Cardiac muscle cell (in vitro differentiated cells and primary cell): ENCODE measurements at regions not wholly inside any gene's neighbourhood (a gene's known extent, or its start where the extent isn't known, plus 50 kb on each side); places are given as distances from the start of the nearest gene placed in this dataset.

ENCODE experiments used
- DNase-seq, 2 donors: peaks; one replicate each; pipeline versions ENCODE4 v3.0.0 to v3.0.0-alpha.2; 2010 to 2017; ENCODE audit warnings: low read depth in 1 of 2, low spot score in 1 of 2
- H3K27ac ChIP-seq: fragments of 200-600 bp; sonication (generic); 2 replicates; pipeline ENCODE4 v1.5.1; 2016
- H3K27me3 ChIP-seq: fragments of 200-600 bp; sonication (generic); 2 replicates; pipeline ENCODE4 v1.6.0; 2016; ENCODE audit warnings: control low read depth
- H3K36me3 ChIP-seq: fragments of 200-600 bp; sonication (generic); 2 replicates; pipeline ENCODE4 v1.5.1; 2016; ENCODE audit warnings: control low read depth
- H3K4me1 ChIP-seq: fragments of 200-600 bp; sonication (generic); 2 replicates; pipeline ENCODE4 v1.8.1; 2017; ENCODE audit warnings: low read depth, mild to moderate bottlenecking, mixed run types
- H3K4me3 ChIP-seq: fragments of 200-600 bp; sonication (generic); 2 replicates; pipeline ENCODE4 v1.5.1; 2016; ENCODE audit warnings: mild to moderate bottlenecking
- H3K9me3 ChIP-seq: fragments of 200-600 bp; sonication (generic); 2 replicates; pipeline ENCODE4 v1.5.1; 2017; ENCODE audit warnings: low read depth, mild to moderate bottlenecking, control low read depth
- TF ChIP-seq, protein P1 (sequence below): IDR thresholded peaks from 2 replicates; pipeline ENCODE4 v1.5.1; 2012; ENCODE audit warnings: low read depth, mild to moderate bottlenecking, low read length

- Histone ChIP-seq H3K27me3 (no peaks in the 10 kb centered on the region), H3K27ac (no peak overlapping the region), H3K4me1 (no peaks in the 10 kb centered on the region), H3K36me3 (no peaks in the 10 kb centered on the region), H3K4me3 (no peak overlapping the region), H3K9me3 (no peaks in the 10 kb centered on the region)
- DNase-seq = no peak
- TF ChIP-seq, protein P1, sequence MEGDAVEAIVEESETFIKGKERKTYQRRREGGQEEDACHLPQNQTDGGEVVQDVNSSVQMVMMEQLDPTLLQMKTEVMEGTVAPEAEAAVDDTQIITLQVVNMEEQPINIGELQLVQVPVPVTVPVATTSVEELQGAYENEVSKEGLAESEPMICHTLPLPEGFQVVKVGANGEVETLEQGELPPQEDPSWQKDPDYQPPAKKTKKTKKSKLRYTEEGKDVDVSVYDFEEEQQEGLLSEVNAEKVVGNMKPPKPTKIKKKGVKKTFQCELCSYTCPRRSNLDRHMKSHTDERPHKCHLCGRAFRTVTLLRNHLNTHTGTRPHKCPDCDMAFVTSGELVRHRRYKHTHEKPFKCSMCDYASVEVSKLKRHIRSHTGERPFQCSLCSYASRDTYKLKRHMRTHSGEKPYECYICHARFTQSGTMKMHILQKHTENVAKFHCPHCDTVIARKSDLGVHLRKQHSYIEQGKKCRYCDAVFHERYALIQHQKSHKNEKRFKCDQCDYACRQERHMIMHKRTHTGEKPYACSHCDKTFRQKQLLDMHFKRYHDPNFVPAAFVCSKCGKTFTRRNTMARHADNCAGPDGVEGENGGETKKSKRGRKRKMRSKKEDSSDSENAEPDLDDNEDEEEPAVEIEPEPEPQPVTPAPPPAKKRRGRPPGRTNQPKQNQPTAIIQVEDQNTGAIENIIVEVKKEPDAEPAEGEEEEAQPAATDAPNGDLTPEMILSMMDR = no peak
Measured at GRCh38 chr3:11924518-11924917, 77.8 kb upstream of the TAMM41 start.

DNA sequence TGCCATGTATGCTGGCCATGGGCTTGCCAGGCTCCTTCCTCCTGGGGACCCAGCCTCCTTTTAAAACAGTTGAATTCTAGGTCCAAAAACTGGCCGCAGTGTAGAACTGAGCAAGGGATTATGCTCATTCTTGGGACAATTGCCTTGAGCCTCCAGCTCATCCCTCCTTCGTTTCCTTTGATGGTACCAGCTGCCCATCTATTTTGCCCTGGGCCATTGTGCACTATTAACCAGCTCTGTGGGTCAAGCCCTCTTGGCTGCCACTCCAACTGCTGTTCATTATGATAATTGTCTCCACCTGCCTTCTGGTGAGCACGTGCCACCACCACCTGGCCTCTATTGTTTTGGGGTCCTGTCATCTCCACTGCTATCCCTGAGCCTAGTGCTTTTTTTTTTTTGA lies 75.8 kb upstream of the SYN2 start:
- no peak overlapping the region for H3K27ac ChIP-seq
- TF ChIP-seq, protein P1 = no peak

DNA sequence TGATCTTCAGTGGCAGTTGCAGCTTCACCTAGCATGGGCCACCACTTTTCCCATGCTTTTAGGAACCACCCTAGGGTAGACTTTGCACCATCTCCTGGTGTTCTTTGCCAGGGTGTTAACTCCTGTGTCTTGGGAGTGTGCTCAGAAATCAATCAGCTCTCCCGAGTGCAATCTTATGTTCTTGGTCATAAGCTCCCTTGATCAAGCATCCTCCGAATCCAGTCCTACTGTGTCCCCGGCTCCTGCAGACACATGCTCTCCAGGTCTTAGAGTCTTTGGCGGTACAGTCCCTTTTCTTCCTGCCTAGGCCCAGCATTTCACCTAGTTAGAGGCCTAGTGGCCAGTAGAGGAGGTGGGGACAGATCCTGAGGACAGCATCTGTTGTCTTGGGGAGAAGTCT lies 74.7 kb upstream of the SYN2 start:
- Histone ChIP-seq H3K36me3 (no peaks in the 10 kb centered on the region), H3K9me3 (no peaks in the 10 kb centered on the region), H3K27ac (no peak overlapping the region), H3K27me3 (no peaks in the 10 kb centered on the region), H3K4me3 (no peak overlapping the region), H3K4me1 (no peaks in the 10 kb centered on the region)
- TF ChIP-seq, protein P1 = no peak
- DNase-seq = no peak

More for the DNA sequence above, 75.8 kb upstream of the SYN2 start:
- DNase-seq = no peak
- no peaks in the 10 kb centered on the region for H3K27me3 ChIP-seq
- no peaks in the 10 kb centered on the region for H3K9me3 ChIP-seq
- no peaks in the 10 kb centered on the region for H3K4me1 ChIP-seq
- no peak overlapping the region for H3K4me3 ChIP-seq
- no peaks in the 10 kb centered on the region for H3K36me3 ChIP-seq

GRCh38 chr3:11930084-11930483 lies 74.1 kb upstream of the SYN2 start:
- no peak for DNase-seq
- H3K4me3 ChIP-seq = no peak overlapping the region
- no peaks in the 10 kb centered on the region for H3K36me3 ChIP-seq
- H3K27me3 ChIP-seq = no peaks in the 10 kb centered on the region
- no peak overlapping the region for H3K27ac ChIP-seq
- TF ChIP-seq, protein P1 = no peak
- no peaks in the 10 kb centered on the region for H3K4me1 ChIP-seq
- no peaks in the 10 kb centered on the region for H3K9me3 ChIP-seq

GRCh38 chr3:11932636-11933035 lies 71.6 kb upstream of the SYN2 start:
- TF ChIP-seq, protein P1 = no peak
- Histone ChIP-seq H3K27ac (no peak overlapping the region), H3K9me3 (no peaks in the 10 kb centered on the region), H3K36me3 (no peaks in the 10 kb centered on the region), H3K27me3 (no peaks in the 10 kb centered on the region), H3K4me1 (no peaks in the 10 kb centered on the region), H3K4me3 (no peak overlapping the region)
- no peak for DNase-seq

- no peak for DNase-seq
- H3K4me1 ChIP-seq = no peaks in the 10 kb centered on the region
- H3K27me3 ChIP-seq = no peaks in the 10 kb centered on the region
- H3K9me3 ChIP-seq = no peaks in the 10 kb centered on the region
- H3K4me3 ChIP-seq = no peak overlapping the region
- no peaks in the 10 kb centered on the region for H3K36me3 ChIP-seq
- TF ChIP-seq, protein P1 = no peak
- H3K27ac ChIP-seq = no peak overlapping the region
Measured at GRCh38 chr3:11933529-11933928, 70.7 kb upstream of the SYN2 start.
